ENCODE measurements at regions not wholly inside any gene's neighbourhood (a gene's known extent, or its start where the extent isn't known, plus 50 kb on each side); places are given as distances from the start of the nearest gene placed in this dataset.

DNA sequence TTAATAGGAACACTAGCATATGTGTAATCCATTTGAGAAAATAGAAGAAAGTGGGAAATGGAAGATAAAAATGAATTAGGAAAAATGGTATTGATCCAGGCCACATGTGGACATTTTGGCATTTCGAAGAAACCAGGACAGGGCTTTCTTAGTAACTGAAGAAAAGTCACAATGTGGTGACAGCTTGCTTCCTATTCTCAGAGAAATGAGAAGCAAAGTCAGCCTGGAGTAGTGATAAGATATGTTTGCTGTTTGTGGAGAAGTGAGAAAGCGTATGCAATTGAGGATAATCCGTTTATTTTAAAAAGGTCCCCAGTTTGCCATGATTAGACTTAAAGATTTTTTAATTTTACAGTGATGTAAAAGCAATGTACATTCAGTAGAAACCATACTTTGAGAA lies 127.9 kb downstream of the SLITRK6 start:
- peaks cover 11 to 22% of the 10 kb centered on the region in 2 donors for H3K9me3 ChIP-seq (ENCODE audit: control insufficient read depth in 1 of 2, low read length in 2 of 2)
- no peak overlapping the region for H3K4me3 ChIP-seq (ENCODE audit: low read depth in 1 of 2, low read length in 2 of 2)
- H3K9ac ChIP-seq (ENCODE audit: low read depth in 1 of 2, low read length in 2 of 2): no peak overlapping the region
- H3K27me3 ChIP-seq (ENCODE audit: control insufficient read depth in 1 of 2, insufficient read depth in 2 of 2, low read length in 2 of 2): no peaks in the 10 kb centered on the region
- H3K4me1 ChIP-seq (ENCODE audit: control insufficient read depth in 1 of 2, insufficient read depth in 2 of 2, low read length in 2 of 2): no peaks in the 10 kb centered on the region
- H3K36me3 ChIP-seq (ENCODE audit: control insufficient read depth in 1 of 2, insufficient read depth in 2 of 2, low read length in 2 of 2): no peaks in the 10 kb centered on the region
- no peak overlapping the region for H3K27ac ChIP-seq (ENCODE audit: low read depth, low read length)

GRCh38 chr13:85666356-85666755 lies 132.9 kb downstream of the SLITRK6 start:
- no peak overlapping the region for H3K27ac ChIP-seq (ENCODE audit: low read depth, low read length)
- no peaks in the 10 kb centered on the region for H3K4me1 ChIP-seq (ENCODE audit: control insufficient read depth in 1 of 2, insufficient read depth in 2 of 2, low read length in 2 of 2)
- no peak overlapping the region for H3K4me3 ChIP-seq (ENCODE audit: low read depth in 1 of 2, low read length in 2 of 2)
- no peaks in the 10 kb centered on the region for H3K36me3 ChIP-seq (ENCODE audit: control insufficient read depth in 1 of 2, insufficient read depth in 2 of 2, low read length in 2 of 2)
- no peak overlapping the region for H3K9ac ChIP-seq (ENCODE audit: low read depth in 1 of 2, low read length in 2 of 2)
- H3K27me3 ChIP-seq (ENCODE audit: control insufficient read depth in 1 of 2, insufficient read depth in 2 of 2, low read length in 2 of 2): no peaks in the 10 kb centered on the region
- H3K9me3 ChIP-seq (ENCODE audit: control insufficient read depth in 1 of 2, low read length in 2 of 2): peaks cover 2 to 3% of the 10 kb centered on the region in 2 donors

- H3K27me3 ChIP-seq (ENCODE audit: control insufficient read depth in 1 of 2, insufficient read depth in 2 of 2, low read length in 2 of 2): no peaks in the 10 kb centered on the region
- no peak overlapping the region for H3K9ac ChIP-seq (ENCODE audit: low read depth in 1 of 2, low read length in 2 of 2)
- no peak overlapping the region for H3K27ac ChIP-seq (ENCODE audit: low read depth, low read length)
- H3K9me3 ChIP-seq (ENCODE audit: control insufficient read depth in 1 of 2, low read length in 2 of 2): peaks cover 0 to 4% of the 10 kb centered on the region in 2 donors
- H3K36me3 ChIP-seq (ENCODE audit: control insufficient read depth in 1 of 2, insufficient read depth in 2 of 2, low read length in 2 of 2): no peaks in the 10 kb centered on the region
- H3K4me3 ChIP-seq (ENCODE audit: low read depth in 1 of 2, low read length in 2 of 2): no peak overlapping the region
- H3K4me1 ChIP-seq (ENCODE audit: control insufficient read depth in 1 of 2, insufficient read depth in 2 of 2, low read length in 2 of 2): no peaks in the 10 kb centered on the region
Observed at GRCh38 chr13:85665286-85665685, 133.9 kb downstream of the SLITRK6 start.

DNA sequence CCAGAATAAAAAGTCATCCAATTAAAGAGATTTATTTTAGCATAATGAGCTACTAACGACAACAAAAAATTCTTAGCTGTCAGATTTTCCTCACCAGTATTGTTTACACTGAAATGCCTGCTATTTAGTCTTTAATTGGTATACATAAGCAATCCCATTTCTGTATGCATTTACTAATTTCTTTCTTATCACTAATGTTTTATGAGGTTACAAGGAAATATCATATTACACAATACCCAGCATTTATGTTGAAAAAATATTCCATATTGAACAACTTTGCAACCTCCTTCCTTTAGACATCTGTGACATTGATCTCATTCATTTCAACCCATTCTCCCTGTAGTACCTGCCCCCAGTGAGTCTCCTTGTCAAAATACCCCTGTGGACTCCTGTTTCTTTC lies 135.4 kb downstream of the SLITRK6 start:
- no peaks in the 10 kb centered on the region for H3K36me3 ChIP-seq (ENCODE audit: control insufficient read depth in 1 of 2, insufficient read depth in 2 of 2, low read length in 2 of 2)
- H3K4me1 ChIP-seq (ENCODE audit: control insufficient read depth in 1 of 2, insufficient read depth in 2 of 2, low read length in 2 of 2): no peaks in the 10 kb centered on the region
- peaks cover 3 to 4% of the 10 kb centered on the region in 2 donors for H3K9me3 ChIP-seq (ENCODE audit: control insufficient read depth in 1 of 2, low read length in 2 of 2)
- no peak overlapping the region for H3K4me3 ChIP-seq (ENCODE audit: low read depth in 1 of 2, low read length in 2 of 2)
- H3K27ac ChIP-seq (ENCODE audit: low read depth, low read length): no peak overlapping the region
- no peaks in the 10 kb centered on the region for H3K27me3 ChIP-seq (ENCODE audit: control insufficient read depth in 1 of 2, insufficient read depth in 2 of 2, low read length in 2 of 2)
- H3K9ac ChIP-seq (ENCODE audit: low read depth in 1 of 2, low read length in 2 of 2): no peak overlapping the region

DNA sequence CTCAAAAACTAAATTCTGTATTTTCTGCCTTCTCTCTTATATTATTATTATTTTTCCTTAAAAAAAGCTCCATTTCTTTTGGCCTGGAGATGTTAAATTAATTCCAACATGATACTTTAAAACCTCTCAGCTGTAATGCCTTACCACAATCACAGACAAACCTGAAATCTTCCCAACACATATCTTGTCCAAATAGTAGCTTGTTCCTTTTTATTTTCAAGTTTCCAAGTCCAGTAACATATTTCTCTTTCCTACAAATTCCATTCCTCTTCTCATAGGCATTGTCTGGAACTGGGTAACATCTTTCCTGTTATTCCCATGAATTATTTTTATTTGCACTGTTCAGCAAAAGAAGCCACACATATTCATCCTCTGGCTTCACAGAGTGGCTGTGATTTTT lies 137.0 kb downstream of the SLITRK6 start:
- no peaks in the 10 kb centered on the region for H3K36me3 ChIP-seq (ENCODE audit: control insufficient read depth in 1 of 2, insufficient read depth in 2 of 2, low read length in 2 of 2)
- H3K4me1 ChIP-seq (ENCODE audit: control insufficient read depth in 1 of 2, insufficient read depth in 2 of 2, low read length in 2 of 2): no peaks in the 10 kb centered on the region
- H3K27ac ChIP-seq (ENCODE audit: low read depth, low read length): no peak overlapping the region
- H3K9me3 ChIP-seq (ENCODE audit: control insufficient read depth in 1 of 2, low read length in 2 of 2): peaks cover 3 to 4% of the 10 kb centered on the region in 2 donors
- H3K9ac ChIP-seq (ENCODE audit: low read depth in 1 of 2, low read length in 2 of 2): no peak overlapping the region
- H3K27me3 ChIP-seq (ENCODE audit: control insufficient read depth in 1 of 2, insufficient read depth in 2 of 2, low read length in 2 of 2): no peaks in the 10 kb centered on the region
- no peak overlapping the region for H3K4me3 ChIP-seq (ENCODE audit: low read depth in 1 of 2, low read length in 2 of 2)

DNA sequence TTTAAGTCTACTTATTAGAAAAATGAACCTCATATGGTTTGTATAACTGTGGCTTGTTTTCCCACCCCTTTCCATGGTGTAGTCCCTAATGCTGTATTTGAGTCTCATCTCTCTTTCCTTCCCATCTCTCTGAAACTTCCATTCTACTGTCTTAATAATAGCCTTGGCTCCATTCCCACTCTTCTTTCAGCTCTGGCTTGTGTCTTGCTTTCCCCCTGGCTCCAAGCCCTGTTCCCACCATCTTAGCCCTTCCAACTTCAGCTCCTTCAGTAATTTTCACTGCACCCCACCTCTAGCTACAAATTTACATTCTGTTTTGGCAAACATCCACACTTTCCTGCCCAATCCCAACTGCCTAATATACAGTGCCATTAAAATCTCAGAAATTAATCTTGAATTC lies 137.5 kb downstream of the SLITRK6 start:
- Histone ChIP-seq H3K4me1 (ENCODE audit: control insufficient read depth in 1 of 2, insufficient read depth in 2 of 2, low read length in 2 of 2) (no peaks in the 10 kb centered on the region), H3K36me3 (ENCODE audit: control insufficient read depth in 1 of 2, insufficient read depth in 2 of 2, low read length in 2 of 2) (no peaks in the 10 kb centered on the region), H3K27ac (ENCODE audit: low read depth, low read length) (no peak overlapping the region), H3K4me3 (ENCODE audit: low read depth in 1 of 2, low read length in 2 of 2) (no peak overlapping the region), H3K9me3 (ENCODE audit: control insufficient read depth in 1 of 2, low read length in 2 of 2) (peaks cover 3 to 4% of the 10 kb centered on the region in 2 donors), H3K27me3 (ENCODE audit: control insufficient read depth in 1 of 2, insufficient read depth in 2 of 2, low read length in 2 of 2) (no peaks in the 10 kb centered on the region), H3K9ac (ENCODE audit: low read depth in 1 of 2, low read length in 2 of 2) (no peak overlapping the region)

GRCh38 chr13:85659493-85659892 lies 139.7 kb downstream of the SLITRK6 start:
- H3K27ac ChIP-seq (ENCODE audit: low read depth, low read length): no peak overlapping the region
- H3K9me3 ChIP-seq (ENCODE audit: control insufficient read depth in 1 of 2, low read length in 2 of 2): peaks cover 3 to 4% of the 10 kb centered on the region in 2 donors
- H3K36me3 ChIP-seq (ENCODE audit: control insufficient read depth in 1 of 2, insufficient read depth in 2 of 2, low read length in 2 of 2): no peaks in the 10 kb centered on the region
- H3K27me3 ChIP-seq (ENCODE audit: control insufficient read depth in 1 of 2, insufficient read depth in 2 of 2, low read length in 2 of 2): no peaks in the 10 kb centered on the region
- no peaks in the 10 kb centered on the region for H3K4me1 ChIP-seq (ENCODE audit: control insufficient read depth in 1 of 2, insufficient read depth in 2 of 2, low read length in 2 of 2)
- no peak overlapping the region for H3K9ac ChIP-seq (ENCODE audit: low read depth in 1 of 2, low read length in 2 of 2)
- no peak overlapping the region for H3K4me3 ChIP-seq (ENCODE audit: low read depth in 1 of 2, low read length in 2 of 2)

DNA sequence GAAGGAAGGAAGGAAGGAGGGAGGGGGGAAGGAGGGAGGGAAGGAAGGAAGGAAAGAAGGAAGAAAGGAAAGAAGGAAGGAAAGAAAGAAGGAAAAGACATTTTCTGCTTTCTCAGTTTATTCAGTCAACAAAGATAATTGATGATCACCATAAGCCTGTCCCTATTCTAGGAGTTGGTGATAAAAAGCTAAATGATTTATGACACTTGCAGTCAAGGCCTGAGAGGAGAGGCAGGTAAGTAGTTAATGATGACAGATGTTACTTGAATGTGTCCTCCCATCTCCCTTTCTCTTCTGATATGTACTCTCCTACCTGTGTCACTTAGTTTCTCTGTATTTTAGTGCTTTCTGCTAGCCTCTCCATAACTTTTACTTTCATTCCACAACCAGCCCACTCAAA lies 141.3 kb downstream of the SLITRK6 start:
- Histone ChIP-seq H3K27me3 (ENCODE audit: control insufficient read depth in 1 of 2, insufficient read depth in 2 of 2, low read length in 2 of 2) (no peaks in the 10 kb centered on the region), H3K36me3 (ENCODE audit: control insufficient read depth in 1 of 2, insufficient read depth in 2 of 2, low read length in 2 of 2) (no peaks in the 10 kb centered on the region), H3K4me1 (ENCODE audit: control insufficient read depth in 1 of 2, insufficient read depth in 2 of 2, low read length in 2 of 2) (no peaks in the 10 kb centered on the region), H3K4me3 (ENCODE audit: low read depth in 1 of 2, low read length in 2 of 2) (no peak overlapping the region), H3K9me3 (ENCODE audit: control insufficient read depth in 1 of 2, low read length in 2 of 2) (peaks cover 3 to 4% of the 10 kb centered on the region in 2 donors), H3K27ac (ENCODE audit: low read depth, low read length) (no peak overlapping the region), H3K9ac (ENCODE audit: low read depth in 1 of 2, low read length in 2 of 2) (no peak overlapping the region)

- no peaks in the 10 kb centered on the region for H3K36me3 ChIP-seq (ENCODE audit: control insufficient read depth in 1 of 2, insufficient read depth in 2 of 2, low read length in 2 of 2)
- no peaks in the 10 kb centered on the region for H3K4me1 ChIP-seq (ENCODE audit: control insufficient read depth in 1 of 2, insufficient read depth in 2 of 2, low read length in 2 of 2)
- H3K27ac ChIP-seq (ENCODE audit: low read depth, low read length): no peak overlapping the region
- H3K9ac ChIP-seq (ENCODE audit: low read depth in 1 of 2, low read length in 2 of 2): no peak overlapping the region
- H3K9me3 ChIP-seq (ENCODE audit: control insufficient read depth in 1 of 2, low read length in 2 of 2): peaks cover 0 to 9% of the 10 kb centered on the region in 2 donors
- no peak overlapping the region for H3K4me3 ChIP-seq (ENCODE audit: low read depth in 1 of 2, low read length in 2 of 2)
- H3K27me3 ChIP-seq (ENCODE audit: control insufficient read depth in 1 of 2, insufficient read depth in 2 of 2, low read length in 2 of 2): no peaks in the 10 kb centered on the region
Observed at GRCh38 chr13:85655040-85655439, 144.2 kb downstream of the SLITRK6 start.

DNA sequence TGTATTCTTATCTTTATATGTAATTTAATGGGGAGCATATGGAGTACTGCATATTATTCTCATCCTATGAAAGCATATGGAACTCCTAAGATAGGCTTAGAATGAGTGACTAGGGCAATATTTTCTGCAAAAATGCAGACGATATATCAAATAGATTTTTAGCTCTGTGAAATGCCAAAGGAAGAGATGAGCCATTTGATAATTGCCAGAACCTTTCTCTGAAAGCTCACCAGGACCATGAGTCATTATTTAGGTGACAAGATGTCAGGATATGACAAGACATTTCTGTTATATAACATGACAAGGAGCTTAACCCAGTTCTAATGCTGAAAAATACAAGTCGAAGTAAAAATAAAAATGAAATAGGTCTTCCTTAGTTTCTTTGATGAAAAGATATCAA lies 145.0 kb downstream of the SLITRK6 start:
- no peaks in the 10 kb centered on the region for H3K4me1 ChIP-seq (ENCODE audit: control insufficient read depth in 1 of 2, insufficient read depth in 2 of 2, low read length in 2 of 2)
- H3K4me3 ChIP-seq (ENCODE audit: low read depth in 1 of 2, low read length in 2 of 2): no peak overlapping the region
- H3K27ac ChIP-seq (ENCODE audit: low read depth, low read length): no peak overlapping the region
- no peaks in the 10 kb centered on the region for H3K27me3 ChIP-seq (ENCODE audit: control insufficient read depth in 1 of 2, insufficient read depth in 2 of 2, low read length in 2 of 2)
- H3K36me3 ChIP-seq (ENCODE audit: control insufficient read depth in 1 of 2, insufficient read depth in 2 of 2, low read length in 2 of 2): no peaks in the 10 kb centered on the region
- no peak overlapping the region for H3K9ac ChIP-seq (ENCODE audit: low read depth in 1 of 2, low read length in 2 of 2)
- peaks cover 0 to 9% of the 10 kb centered on the region in 2 donors for H3K9me3 ChIP-seq (ENCODE audit: control insufficient read depth in 1 of 2, low read length in 2 of 2)

GRCh38 chr13:85653681-85654080 lies 145.5 kb downstream of the SLITRK6 start:
- no peak overlapping the region for H3K27ac ChIP-seq (ENCODE audit: low read depth, low read length)
- H3K4me1 ChIP-seq (ENCODE audit: control insufficient read depth in 1 of 2, insufficient read depth in 2 of 2, low read length in 2 of 2): no peaks in the 10 kb centered on the region
- H3K9me3 ChIP-seq (ENCODE audit: control insufficient read depth in 1 of 2, low read length in 2 of 2): peaks cover 0 to 5% of the 10 kb centered on the region in 2 donors
- no peak overlapping the region for H3K9ac ChIP-seq (ENCODE audit: low read depth in 1 of 2, low read length in 2 of 2)
- H3K36me3 ChIP-seq (ENCODE audit: control insufficient read depth in 1 of 2, insufficient read depth in 2 of 2, low read length in 2 of 2): no peaks in the 10 kb centered on the region
- H3K27me3 ChIP-seq (ENCODE audit: control insufficient read depth in 1 of 2, insufficient read depth in 2 of 2, low read length in 2 of 2): no peaks in the 10 kb centered on the region
- H3K4me3 ChIP-seq (ENCODE audit: low read depth in 1 of 2, low read length in 2 of 2): no peak overlapping the region

All from duodenal mucosa (tissue), 2 donors.